ENCODE measurements at regions not wholly inside any gene's neighbourhood (a gene's known extent, or its start where the extent isn't known, plus 50 kb on each side); places are given as distances from the start of the nearest gene placed in this dataset.

- TF ChIP-seq RAD21 (IDR thresholded peaks at IDR 0.05; ENCODE audit: insufficient read depth, low read depth, low read length) (no peak), CTCF (IDR thresholded peaks at IDR 0.05 in 2 of 3, conservative IDR thresholded peaks at IDR 0.05 in 1 of 3; ENCODE audit: control insufficient read depth in 2 of 3, extremely low read depth in 1 of 3, insufficient read depth in 1 of 3, low read depth in 3 of 3, low read length in 3 of 3) (no peak), FOS (IDR thresholded peaks at IDR 0.05; ENCODE audit: borderline replicate concordance, extremely low read depth, insufficient read length) (no peak), CREM (IDR thresholded peaks at IDR 0.05; ENCODE audit: low read depth) (no peak), RCOR1 (conservative IDR thresholded peaks at IDR 0.05; ENCODE audit: low read depth, low read length) (no peak), POLR2A (IDR thresholded peaks at IDR 0.05; ENCODE audit: low read depth, low read length) (no peak), SMC3 (IDR thresholded peaks at IDR 0.05; ENCODE audit: borderline replicate concordance, low read length) (no peak), ZZZ3 (IDR thresholded peaks at IDR 0.05; ENCODE audit: control insufficient read depth, insufficient read length, low read depth) (no peak), BACH1 (IDR thresholded peaks at IDR 0.05; ENCODE audit: borderline replicate concordance) (no peak)
- TF ChIP-seq, protein P1, sequence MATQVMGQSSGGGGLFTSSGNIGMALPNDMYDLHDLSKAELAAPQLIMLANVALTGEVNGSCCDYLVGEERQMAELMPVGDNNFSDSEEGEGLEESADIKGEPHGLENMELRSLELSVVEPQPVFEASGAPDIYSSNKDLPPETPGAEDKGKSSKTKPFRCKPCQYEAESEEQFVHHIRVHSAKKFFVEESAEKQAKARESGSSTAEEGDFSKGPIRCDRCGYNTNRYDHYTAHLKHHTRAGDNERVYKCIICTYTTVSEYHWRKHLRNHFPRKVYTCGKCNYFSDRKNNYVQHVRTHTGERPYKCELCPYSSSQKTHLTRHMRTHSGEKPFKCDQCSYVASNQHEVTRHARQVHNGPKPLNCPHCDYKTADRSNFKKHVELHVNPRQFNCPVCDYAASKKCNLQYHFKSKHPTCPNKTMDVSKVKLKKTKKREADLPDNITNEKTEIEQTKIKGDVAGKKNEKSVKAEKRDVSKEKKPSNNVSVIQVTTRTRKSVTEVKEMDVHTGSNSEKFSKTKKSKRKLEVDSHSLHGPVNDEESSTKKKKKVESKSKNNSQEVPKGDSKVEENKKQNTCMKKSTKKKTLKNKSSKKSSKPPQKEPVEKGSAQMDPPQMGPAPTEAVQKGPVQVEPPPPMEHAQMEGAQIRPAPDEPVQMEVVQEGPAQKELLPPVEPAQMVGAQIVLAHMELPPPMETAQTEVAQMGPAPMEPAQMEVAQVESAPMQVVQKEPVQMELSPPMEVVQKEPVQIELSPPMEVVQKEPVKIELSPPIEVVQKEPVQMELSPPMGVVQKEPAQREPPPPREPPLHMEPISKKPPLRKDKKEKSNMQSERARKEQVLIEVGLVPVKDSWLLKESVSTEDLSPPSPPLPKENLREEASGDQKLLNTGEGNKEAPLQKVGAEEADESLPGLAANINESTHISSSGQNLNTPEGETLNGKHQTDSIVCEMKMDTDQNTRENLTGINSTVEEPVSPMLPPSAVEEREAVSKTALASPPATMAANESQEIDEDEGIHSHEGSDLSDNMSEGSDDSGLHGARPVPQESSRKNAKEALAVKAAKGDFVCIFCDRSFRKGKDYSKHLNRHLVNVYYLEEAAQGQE (IDR thresholded peaks at IDR 0.05; ENCODE audit: low read depth, low read length) = no peak
- TF ChIP-seq, protein P2, sequence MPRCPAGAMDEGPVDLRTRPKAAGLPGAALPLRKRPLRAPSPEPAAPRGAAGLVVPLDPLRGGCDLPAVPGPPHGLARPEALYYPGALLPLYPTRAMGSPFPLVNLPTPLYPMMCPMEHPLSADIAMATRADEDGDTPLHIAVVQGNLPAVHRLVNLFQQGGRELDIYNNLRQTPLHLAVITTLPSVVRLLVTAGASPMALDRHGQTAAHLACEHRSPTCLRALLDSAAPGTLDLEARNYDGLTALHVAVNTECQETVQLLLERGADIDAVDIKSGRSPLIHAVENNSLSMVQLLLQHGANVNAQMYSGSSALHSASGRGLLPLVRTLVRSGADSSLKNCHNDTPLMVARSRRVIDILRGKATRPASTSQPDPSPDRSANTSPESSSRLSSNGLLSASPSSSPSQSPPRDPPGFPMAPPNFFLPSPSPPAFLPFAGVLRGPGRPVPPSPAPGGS (IDR thresholded peaks at IDR 0.05; ENCODE audit: borderline replicate concordance, insufficient read depth, low read depth, low read length, poor library complexity, severe bottlenecking) = no peak
Observed at GRCh38 chrX:143988356-143988755, 104.5 kb downstream of the UBE2NL start.
